ENCODE measurements at regions not wholly inside any gene's neighbourhood (a gene's known extent, or its start where the extent isn't known, plus 50 kb on each side); places are given as distances from the start of the nearest gene placed in this dataset.

- FAIRE-seq (peak; percentile 5), DNase-seq (ENCODE audit: low read depth, low spot score) (no peak)
- Histone ChIP-seq H3K9me1 (ENCODE audit: control insufficient read depth, extremely low read depth, insufficient read depth, low read length) (no peaks in the 10 kb centered on the region), H2AFZ (ENCODE audit: control insufficient read depth, low read length) (no peak overlapping the region), H3K4me2 (ENCODE audit: control insufficient read depth, extremely low read depth, insufficient read depth, low read depth, low read length) (no peak overlapping the region), H3K9me3 (ENCODE audit: control insufficient read depth, low read depth, low read length) (no peaks in the 10 kb centered on the region), H3K27ac (ENCODE audit: control insufficient read depth, insufficient read depth, low read length) (no peak overlapping the region), H4K20me1 (ENCODE audit: control insufficient read depth, extremely low read depth, insufficient read depth, low read length) (no peaks in the 10 kb centered on the region), H3K9ac (ENCODE audit: control insufficient read depth, extremely low read depth, insufficient read depth, low read length) (no peak overlapping the region), H3K36me3 (ENCODE audit: control insufficient read depth in 2 of 2, extremely low read depth in 1 of 2, insufficient read depth in 2 of 2, low read length in 2 of 2) (no peaks in the 10 kb centered on the region), H3K4me1 (ENCODE audit: control insufficient read depth, extremely low read depth, insufficient read depth, low read length) (peaks cover 24% of the 10 kb centered on the region), H3K4me3 (ENCODE audit: control insufficient read depth in 2 of 3, extremely low read depth in 1 of 3, insufficient read depth in 2 of 3, low read depth in 1 of 3, low read length in 3 of 3) (no peak overlapping the region), H3K79me2 (ENCODE audit: control insufficient read depth, insufficient read depth, low read length) (no peaks in the 10 kb centered on the region), H3K27me3 (ENCODE audit: control insufficient read depth, extremely low read depth, insufficient read depth, low read length) (no peaks in the 10 kb centered on the region)
- dilution Hi-C loops (cut with MboI; ENCODE audit: extremely low pct_ligation_motif_present, low sequenced_read_pairs) = no loop called here
- TF ChIP-seq EZH2 (IDR thresholded peaks at IDR 0.05; ENCODE audit: low read length) = no peak
- no peak for TF ChIP-seq CTCF (optimal IDR thresholded peaks at IDR 0.05 in 1 of 3, IDR thresholded peaks at IDR 0.05 in 1 of 3, conservative IDR thresholded peaks at IDR 0.05 in 1 of 3; ENCODE audit: extremely low read depth in 1 of 3, insufficient read depth in 2 of 3, low read length in 3 of 3)
These were observed 172.9 kb upstream of the PRICKLE1 start for GRCh38 chr12:42762395-42762925.

GRCh38 chr12:42761601-42762350 lies 172.2 kb upstream of the PRICKLE1 start:
- no peak for TF ChIP-seq CTCF (optimal IDR thresholded peaks at IDR 0.05 in 1 of 3, IDR thresholded peaks at IDR 0.05 in 1 of 3, conservative IDR thresholded peaks at IDR 0.05 in 1 of 3; ENCODE audit: extremely low read depth in 1 of 3, insufficient read depth in 2 of 3, low read length in 3 of 3)
- no peak for TF ChIP-seq EZH2 (IDR thresholded peaks at IDR 0.05; ENCODE audit: low read length)
- no peak overlapping the region for H3K27ac ChIP-seq (ENCODE audit: control insufficient read depth, insufficient read depth, low read length)
- dilution Hi-C loops (cut with MboI; ENCODE audit: extremely low pct_ligation_motif_present, low sequenced_read_pairs) = no loop called here

More at GRCh38 chr12:42761601-42762350, 172.2 kb upstream of the PRICKLE1 start:
- Histone ChIP-seq H3K4me3 (ENCODE audit: control insufficient read depth in 2 of 3, extremely low read depth in 1 of 3, insufficient read depth in 2 of 3, low read depth in 1 of 3, low read length in 3 of 3) (no peak overlapping the region), H3K79me2 (ENCODE audit: control insufficient read depth, insufficient read depth, low read length) (no peaks in the 10 kb centered on the region), H2AFZ (ENCODE audit: control insufficient read depth, low read length) (no peak overlapping the region), H3K9ac (ENCODE audit: control insufficient read depth, extremely low read depth, insufficient read depth, low read length) (no peak overlapping the region), H3K9me1 (ENCODE audit: control insufficient read depth, extremely low read depth, insufficient read depth, low read length) (no peaks in the 10 kb centered on the region), H3K36me3 (ENCODE audit: control insufficient read depth in 2 of 2, extremely low read depth in 1 of 2, insufficient read depth in 2 of 2, low read length in 2 of 2) (no peaks in the 10 kb centered on the region), H3K4me2 (ENCODE audit: control insufficient read depth, extremely low read depth, insufficient read depth, low read depth, low read length) (no peak overlapping the region), H3K27me3 (ENCODE audit: control insufficient read depth, extremely low read depth, insufficient read depth, low read length) (no peaks in the 10 kb centered on the region), H3K9me3 (ENCODE audit: control insufficient read depth, low read depth, low read length) (no peaks in the 10 kb centered on the region), H3K4me1 (ENCODE audit: control insufficient read depth, extremely low read depth, insufficient read depth, low read length) (peaks cover 31% of the 10 kb centered on the region), H4K20me1 (ENCODE audit: control insufficient read depth, extremely low read depth, insufficient read depth, low read length) (no peaks in the 10 kb centered on the region)
- no peak for DNase-seq (ENCODE audit: low read depth, low spot score)
- no peak for FAIRE-seq

Measured in keratinocyte (primary cell).